ENCODE measurements at regions not wholly inside any gene's neighbourhood (a gene's known extent, or its start where the extent isn't known, plus 50 kb on each side); places are given as distances from the start of the nearest gene placed in this dataset.

DNA sequence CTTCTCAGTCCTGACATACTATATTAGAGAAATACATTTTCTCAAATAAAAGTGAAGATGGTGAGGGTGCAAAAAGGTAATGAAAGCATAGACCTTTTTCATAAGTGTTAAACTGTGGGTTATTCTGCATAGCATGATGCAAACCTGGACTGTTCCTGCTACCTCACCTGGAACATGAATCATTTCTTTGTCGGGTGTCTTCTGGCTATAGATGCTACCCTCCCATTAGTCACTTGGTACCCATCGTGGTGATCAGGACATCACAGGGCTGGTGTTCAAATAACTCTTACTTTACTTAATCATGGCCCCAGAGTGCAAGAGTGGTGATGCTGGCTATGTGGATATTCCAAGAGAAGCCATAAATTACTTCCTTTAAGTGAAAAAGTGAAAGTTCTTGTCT is 264.7 kb upstream of the AGA start:
- TF ChIP-seq POLR2AphosphoS5 (IDR thresholded peaks at IDR 0.05; ENCODE audit: borderline replicate concordance, low read depth, low read length) (no peak), EZH2 (IDR thresholded peaks at IDR 0.05) (no peak), FOXP2 (optimal IDR thresholded peaks at IDR 0.05; ENCODE audit: control extremely low read depth, extremely low read length, insufficient read depth) (no peak)
